Uterus (tissue), 3 donors: ENCODE measurements at regions not wholly inside any gene's neighbourhood (a gene's known extent, or its start where the extent isn't known, plus 50 kb on each side); places are given as distances from the start of the nearest gene placed in this dataset.

ENCODE experiments used
- DNase-seq, 2 donors: peaks; one replicate each; pipeline ENCODE4 v3.0.0-alpha.2; 2019 to 2020
- H3K27ac ChIP-seq, 2 donors: fragments of 200-600 bp; sonication (generic); 1 replicate in 1 of 2; 2 replicates in 1 of 2; pipeline ENCODE4 v1.5.1; 2016 to 2018
- H3K27me3 ChIP-seq, 2 donors: fragments of 200-600 bp; sonication (generic); one replicate each; pipeline ENCODE4 v1.5.1; 2018 to 2019; ENCODE audit warnings: control low read depth in 1 of 2
- H3K36me3 ChIP-seq, 2 donors: fragments of 200-600 bp; sonication (generic); one replicate each; pipeline ENCODE4 v1.5.1; 2019; ENCODE audit warnings: control low read depth in 1 of 2
- H3K4me1 ChIP-seq, 2 donors: fragments of 200-600 bp; sonication (generic); one replicate each; pipeline ENCODE4 v1.5.1; 2018 to 2019; ENCODE audit warnings: control low read depth in 1 of 2
- H3K4me3 ChIP-seq, 2 donors: fragments of 200-600 bp; sonication (generic); 1 replicate in 1 of 2; 2 replicates in 1 of 2; pipeline ENCODE4 v1.5.1; 2018 to 2019; ENCODE audit warnings: mild to moderate bottlenecking in 1 of 2
- H3K9me3 ChIP-seq, 2 donors: fragments of 200-600 bp; sonication (generic); one replicate each; pipeline ENCODE4 v1.5.1; 2019; ENCODE audit warnings: control low read depth in 1 of 2
- POLR2A ChIP-seq, 2 donors: fragments of 450-650 bp; IDR thresholded peaks; one replicate each; pipeline ENCODE4 v1.6.1; 2016; ENCODE audit warnings: antibody characterized with exemption in 2 of 2, mild to moderate bottlenecking in 1 of 2, moderate library complexity in 1 of 2
- intact Hi-C: fragments of 100-400 bp; cut with DNase I; formaldehyde crosslinking; loops from one replicate; pipeline ENCODE4 v1.15.1; 2023; ENCODE audit warnings: low total_unique reads
- TF ChIP-seq, protein P1 (sequence below), 4 experiments: fragments of 200-600 bp in 2 of 4; fragments of 450-650 bp in 2 of 4; sonication (generic) in 2 of 4; IDR thresholded peaks; one replicate each; pipeline ENCODE4 v1.5.1; 2016 to 2019; ENCODE audit warnings: antibody characterized with exemption in 4 of 4, mild to moderate bottlenecking in 2 of 4, moderate library complexity in 1 of 4
- donor health status: DM: yes; HTN: yes; CAD: no.

- no peaks in the 10 kb centered on the region for H3K27me3 ChIP-seq
- no peak overlapping the region for H3K4me3 ChIP-seq
- peaks cover 6 to 10% of the 10 kb centered on the region in 2 donors for H3K4me1 ChIP-seq
- DNase-seq = no peak
- H3K27ac ChIP-seq = peak overlapping the region; percentile 42 to 63
- no peaks in the 10 kb centered on the region for H3K36me3 ChIP-seq
- no peak for TF ChIP-seq POLR2A (IDR thresholded peaks at IDR 0.05)
- TF ChIP-seq, protein P1, sequence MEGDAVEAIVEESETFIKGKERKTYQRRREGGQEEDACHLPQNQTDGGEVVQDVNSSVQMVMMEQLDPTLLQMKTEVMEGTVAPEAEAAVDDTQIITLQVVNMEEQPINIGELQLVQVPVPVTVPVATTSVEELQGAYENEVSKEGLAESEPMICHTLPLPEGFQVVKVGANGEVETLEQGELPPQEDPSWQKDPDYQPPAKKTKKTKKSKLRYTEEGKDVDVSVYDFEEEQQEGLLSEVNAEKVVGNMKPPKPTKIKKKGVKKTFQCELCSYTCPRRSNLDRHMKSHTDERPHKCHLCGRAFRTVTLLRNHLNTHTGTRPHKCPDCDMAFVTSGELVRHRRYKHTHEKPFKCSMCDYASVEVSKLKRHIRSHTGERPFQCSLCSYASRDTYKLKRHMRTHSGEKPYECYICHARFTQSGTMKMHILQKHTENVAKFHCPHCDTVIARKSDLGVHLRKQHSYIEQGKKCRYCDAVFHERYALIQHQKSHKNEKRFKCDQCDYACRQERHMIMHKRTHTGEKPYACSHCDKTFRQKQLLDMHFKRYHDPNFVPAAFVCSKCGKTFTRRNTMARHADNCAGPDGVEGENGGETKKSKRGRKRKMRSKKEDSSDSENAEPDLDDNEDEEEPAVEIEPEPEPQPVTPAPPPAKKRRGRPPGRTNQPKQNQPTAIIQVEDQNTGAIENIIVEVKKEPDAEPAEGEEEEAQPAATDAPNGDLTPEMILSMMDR (IDR thresholded peaks at IDR 0.05) = no peak
- intact Hi-C loops = no loop called here
- no peaks in the 10 kb centered on the region for H3K9me3 ChIP-seq
Measured at GRCh38 chr18:56162311-56163265, 475.8 kb downstream of the TXNL1 start.

DNA sequence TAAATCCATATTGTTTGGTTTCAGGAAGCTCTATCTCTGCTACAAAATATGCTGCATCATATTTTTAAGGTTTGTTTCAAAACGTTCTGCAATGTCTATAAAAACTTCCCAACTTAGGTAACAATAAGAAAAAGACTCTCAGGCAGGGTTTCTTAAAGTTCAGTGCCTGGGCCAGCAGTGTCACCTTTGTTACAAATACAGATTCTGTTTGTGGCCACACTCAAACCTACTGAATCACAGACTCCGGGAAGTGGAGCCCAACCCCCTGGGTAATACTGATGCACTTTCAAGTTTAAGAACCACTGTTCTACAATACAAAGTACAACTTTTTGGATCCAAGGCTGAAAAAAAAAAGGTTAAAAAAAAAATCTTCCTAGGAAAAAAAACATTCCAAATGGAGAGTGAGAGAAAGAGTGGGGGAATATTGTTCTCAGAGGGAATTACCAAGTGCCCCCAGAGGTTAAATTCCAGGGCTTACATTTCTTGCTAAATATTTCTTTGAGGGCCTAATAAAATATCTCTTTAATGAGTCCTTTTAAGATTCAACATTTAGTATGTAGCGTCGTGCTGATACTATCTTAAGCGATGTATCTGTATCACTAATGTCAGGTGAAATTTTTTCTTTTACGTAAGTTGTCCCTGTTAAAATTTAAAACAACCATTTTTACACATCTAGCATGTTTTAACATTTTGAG lies 476.7 kb downstream of the TXNL1 start:
- H3K36me3 ChIP-seq = no peaks in the 10 kb centered on the region
- H3K9me3 ChIP-seq = no peaks in the 10 kb centered on the region
- intact Hi-C loops = no loop called here
- no peak for DNase-seq
- peaks cover 6 to 9% of the 10 kb centered on the region in 2 donors for H3K4me1 ChIP-seq
- H3K4me3 ChIP-seq = no peak overlapping the region
- no peaks in the 10 kb centered on the region for H3K27me3 ChIP-seq
- H3K27ac ChIP-seq = peak overlapping the region; percentile 41 to 42
- TF ChIP-seq POLR2A (IDR thresholded peaks at IDR 0.05) = no peak
- TF ChIP-seq, protein P1 (IDR thresholded peaks at IDR 0.05) = no peak

DNA sequence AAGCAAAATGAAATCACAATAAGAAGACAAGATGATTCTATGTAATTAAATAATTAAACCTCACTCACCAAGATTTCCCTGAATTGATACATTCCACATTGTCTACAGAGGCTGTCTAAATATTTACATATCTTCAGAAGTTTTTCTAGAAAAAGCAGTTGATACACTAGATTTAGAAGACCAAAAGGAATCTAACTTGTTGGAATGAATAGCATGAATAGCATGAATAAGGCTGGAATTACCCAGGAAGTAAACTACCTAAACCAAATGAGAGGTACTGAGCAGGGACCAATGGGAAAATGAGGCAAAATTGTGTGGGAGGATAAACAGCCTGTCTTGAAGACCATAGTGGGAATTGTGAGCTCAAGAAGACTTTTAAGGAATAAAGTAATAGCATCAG lies 479.7 kb downstream of the TXNL1 start:
- Histone ChIP-seq H3K9me3 (no peaks in the 10 kb centered on the region), H3K4me3 (no peak overlapping the region), H3K36me3 (no peaks in the 10 kb centered on the region), H3K4me1 (peaks cover 6 to 9% of the 10 kb centered on the region in 2 donors), H3K27me3 (no peaks in the 10 kb centered on the region), H3K27ac (no peak overlapping the region)
- TF ChIP-seq, protein P1 (IDR thresholded peaks at IDR 0.05) = no peak
- no peak for TF ChIP-seq POLR2A (IDR thresholded peaks at IDR 0.05)
- no peak for DNase-seq
- intact Hi-C loops = no loop called here

DNA sequence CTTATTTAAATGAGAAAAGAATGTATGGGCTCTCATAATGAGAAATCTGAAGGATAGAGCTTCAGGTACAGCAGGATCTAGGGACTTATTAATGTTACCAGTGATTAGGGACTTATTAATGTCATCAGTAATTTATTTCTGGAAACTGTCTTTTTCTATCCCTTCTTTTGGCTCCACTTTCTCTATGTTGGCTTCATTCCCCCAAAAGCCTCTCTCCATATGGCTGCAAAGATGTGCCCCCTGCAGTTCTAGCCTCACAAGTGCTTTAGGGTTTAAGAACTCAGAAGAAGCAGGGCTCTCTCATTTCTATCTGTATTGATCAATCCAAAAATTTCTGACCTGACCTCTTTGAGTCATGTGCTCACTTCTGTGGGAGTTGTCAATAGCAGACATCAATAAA lies 480.9 kb downstream of the TXNL1 start:
- Histone ChIP-seq H3K27me3 (no peaks in the 10 kb centered on the region), H3K4me1 (peaks cover 6 to 9% of the 10 kb centered on the region in 2 donors), H3K4me3 (no peak overlapping the region), H3K9me3 (no peaks in the 10 kb centered on the region), H3K36me3 (no peaks in the 10 kb centered on the region), H3K27ac (no peak overlapping the region)
- no peak for DNase-seq
- TF ChIP-seq, protein P1 (IDR thresholded peaks at IDR 0.05) = no peak
- no peak for TF ChIP-seq POLR2A (IDR thresholded peaks at IDR 0.05)
- intact Hi-C loops = no loop called here
